ENCODE measurements at regions not wholly inside any gene's neighbourhood (a gene's known extent, or its start where the extent isn't known, plus 50 kb on each side); places are given as distances from the start of the nearest gene placed in this dataset.
"Not testable (repeated sequence)": the region's sequence is repeated elsewhere in the genome, so short reads cannot be mapped to it uniquely, and the experiment has no call there.

DNA sequence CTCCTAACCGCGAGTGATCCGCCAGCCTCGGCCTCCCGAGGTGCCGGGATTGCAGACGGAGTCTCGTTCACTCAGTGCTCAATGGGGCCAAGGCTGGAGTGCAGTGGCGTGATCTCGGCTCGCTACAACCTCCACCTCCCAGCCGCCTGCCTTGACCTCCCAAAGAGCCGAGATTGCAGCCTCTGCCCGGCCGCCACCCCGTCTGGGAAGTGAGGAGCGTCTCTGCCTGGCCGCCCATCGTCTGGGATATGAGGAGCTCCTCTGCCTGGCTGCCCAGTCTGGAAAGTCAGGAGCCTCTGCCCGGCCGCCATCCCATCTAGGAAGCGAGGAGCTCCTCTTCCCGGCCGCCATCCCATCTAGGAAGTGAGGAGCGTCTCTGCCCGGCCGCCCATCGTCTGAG is 58.8 kb upstream of the ANKRD30BL start:
- not testable (repeated sequence) for DNase-seq (ENCODE audit: low spot score)

DNA sequence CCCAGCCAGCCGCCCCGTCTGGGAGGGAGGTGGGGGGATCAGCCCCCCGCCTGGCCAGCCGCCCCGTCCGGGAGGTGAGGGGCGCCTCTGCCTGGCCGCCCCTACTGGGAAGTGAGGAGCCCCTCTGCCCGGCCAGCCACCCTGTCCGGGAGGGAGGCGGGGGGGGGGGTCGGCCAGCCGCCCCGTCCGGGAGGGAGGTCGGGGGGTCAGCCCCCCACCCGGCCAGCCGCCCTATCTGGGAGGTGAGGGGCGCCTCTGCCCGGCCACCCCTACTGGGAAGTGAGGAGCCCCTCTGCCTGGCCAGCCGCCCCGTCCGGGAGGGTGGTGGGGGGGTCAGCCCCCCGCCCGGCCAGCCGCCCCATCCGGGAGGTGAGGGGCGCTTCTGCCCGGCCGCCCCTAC is 60.1 kb upstream of the ANKRD30BL start:
- not testable (repeated sequence) for DNase-seq (ENCODE audit: low spot score)

DNA sequence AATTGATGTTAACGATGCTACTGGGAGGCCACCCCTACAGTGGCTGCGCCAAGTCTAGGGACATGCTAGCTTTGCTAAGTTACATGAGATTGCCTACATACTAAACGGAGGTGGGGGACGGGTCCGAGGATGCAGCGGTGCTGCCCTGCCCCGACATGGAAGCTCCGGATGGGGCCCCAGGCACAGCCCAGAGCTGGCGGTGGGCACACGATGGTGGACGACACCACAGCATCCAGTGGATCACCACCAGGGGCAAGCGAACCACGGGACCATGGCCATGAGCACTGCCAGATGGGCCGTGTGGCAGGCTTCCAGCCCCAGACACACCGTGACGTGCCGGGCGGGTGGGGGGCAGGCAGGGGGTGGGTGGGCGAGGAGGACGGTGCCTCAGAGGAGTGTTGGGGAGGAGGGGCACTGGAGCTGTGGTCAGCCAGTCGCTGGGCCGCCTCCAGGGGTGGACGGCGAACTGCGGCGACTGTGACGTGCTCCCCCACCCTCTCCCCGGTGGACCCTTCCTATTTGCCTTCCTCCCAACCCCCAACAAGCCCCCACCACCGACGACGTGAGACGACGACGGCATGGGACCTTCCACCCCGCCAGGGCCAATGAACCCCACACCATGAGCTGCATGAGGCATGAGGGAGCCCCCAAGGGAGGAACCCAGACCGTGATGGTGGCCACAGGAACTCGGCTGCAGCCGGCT is 90.6 kb upstream of the ANKRD30BL start:
- no peak for DNase-seq (ENCODE audit: low spot score)

DNA sequence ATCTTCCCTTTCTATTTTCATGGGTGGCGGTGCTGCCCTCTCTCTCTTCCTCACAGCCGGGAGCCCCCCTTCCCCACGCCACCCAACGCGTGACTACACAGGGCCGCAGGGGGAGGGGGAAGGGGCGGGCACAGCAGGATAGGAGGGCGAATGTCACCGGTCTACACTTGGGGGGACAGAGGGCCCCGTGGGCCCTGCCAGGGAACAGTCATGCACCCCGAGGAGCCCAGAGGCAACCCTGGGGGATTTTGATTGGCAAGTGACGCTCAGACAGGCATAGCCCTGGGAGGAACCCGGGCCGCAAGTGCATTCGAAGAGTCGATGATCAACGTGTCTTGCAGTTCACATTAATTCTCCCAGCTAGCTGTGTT is 91.1 kb upstream of the ANKRD30BL start:
- DNase-seq (ENCODE audit: low spot score) = no peak

DNA sequence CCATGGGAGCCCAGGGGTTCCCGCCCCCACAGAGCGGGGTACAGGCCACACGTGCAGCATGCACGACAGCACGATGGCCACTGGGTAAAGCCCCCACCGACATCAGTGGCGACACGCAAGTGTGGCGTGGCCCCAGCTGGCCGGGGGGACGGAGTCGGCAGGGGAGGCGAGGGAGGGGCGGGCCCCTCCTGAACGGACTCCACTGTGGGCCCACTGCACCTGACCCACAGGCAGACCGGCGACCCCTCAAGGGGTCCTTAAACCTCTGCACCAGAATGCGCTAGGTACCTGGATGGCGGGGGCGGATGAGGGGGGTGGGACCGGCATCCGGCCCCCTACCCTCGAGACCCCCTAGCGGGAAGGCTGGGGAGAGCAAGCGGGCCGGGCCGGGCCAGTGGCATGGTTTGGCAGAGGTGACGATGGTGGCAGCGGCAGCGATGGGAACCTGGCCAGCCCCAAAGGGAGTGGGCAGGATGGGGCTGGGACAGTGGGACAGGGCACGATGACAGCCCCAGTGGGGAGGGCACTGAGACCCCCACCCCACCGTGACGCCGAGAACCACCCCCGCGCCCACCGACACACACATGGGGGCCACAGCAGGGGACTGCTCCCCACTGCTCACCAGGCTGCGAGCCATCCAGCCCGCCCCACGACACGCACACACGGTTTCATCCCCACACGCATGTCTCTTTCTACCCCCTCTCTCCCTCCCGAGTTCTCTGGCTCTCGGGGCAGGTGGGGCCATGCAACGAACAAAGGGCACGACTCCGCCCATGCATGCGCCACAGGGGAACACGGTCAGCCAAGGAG is 91.9 kb upstream of the ANKRD30BL start:
- DNase-seq (ENCODE audit: low spot score) = peak; percentile 76

DNA sequence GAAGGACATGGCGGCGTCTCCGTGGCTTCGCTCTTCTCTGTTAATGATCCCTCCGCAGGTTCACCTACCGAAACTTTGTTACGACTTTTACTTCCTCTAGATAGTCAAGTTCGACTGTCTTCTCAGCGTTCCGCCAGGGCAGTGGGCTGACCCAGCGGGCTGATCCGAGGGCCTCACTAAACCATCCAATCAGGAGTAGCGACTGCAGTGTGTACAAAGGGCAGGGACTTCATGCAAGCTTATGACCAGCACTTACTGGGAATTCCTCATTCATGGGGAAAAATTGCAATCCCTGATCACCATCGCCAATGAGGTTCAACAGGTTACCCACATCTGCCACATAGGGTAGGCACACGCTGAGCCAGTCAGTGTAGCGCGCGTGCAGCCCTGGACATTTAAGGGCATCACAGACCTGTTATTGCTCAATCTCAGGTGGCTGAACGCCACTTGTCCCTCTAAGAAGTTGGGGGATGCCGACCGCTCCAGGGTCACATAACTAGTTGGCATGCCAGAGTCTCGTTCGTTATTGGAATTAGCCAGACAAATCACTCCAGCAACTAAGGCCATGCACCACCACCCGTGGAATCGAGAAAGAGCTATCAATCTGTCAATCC is 92.7 kb upstream of the ANKRD30BL start:
- not testable (repeated sequence) for DNase-seq (ENCODE audit: low spot score)

DNA sequence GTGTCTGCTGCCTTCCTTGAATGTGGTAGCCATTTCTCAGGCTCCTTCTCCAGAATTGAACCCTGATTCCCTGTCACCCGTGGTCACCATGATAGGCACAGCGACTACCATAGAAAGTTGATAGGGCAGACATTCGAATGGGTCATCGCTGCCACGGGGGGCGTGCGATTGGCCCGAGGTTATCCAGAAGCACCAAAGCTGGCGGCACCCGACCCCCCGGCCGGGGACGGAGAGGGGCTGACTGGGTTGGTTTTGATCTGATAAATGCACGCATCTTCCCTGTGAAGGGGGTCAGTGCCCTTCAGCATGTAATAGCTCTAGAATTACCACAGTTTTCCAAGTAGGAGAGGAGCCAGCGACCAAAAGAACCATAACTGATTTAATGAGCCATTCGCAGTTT is 94.0 kb upstream of the ANKRD30BL start:
- DNase-seq (ENCODE audit: low spot score) = no peak

DNA sequence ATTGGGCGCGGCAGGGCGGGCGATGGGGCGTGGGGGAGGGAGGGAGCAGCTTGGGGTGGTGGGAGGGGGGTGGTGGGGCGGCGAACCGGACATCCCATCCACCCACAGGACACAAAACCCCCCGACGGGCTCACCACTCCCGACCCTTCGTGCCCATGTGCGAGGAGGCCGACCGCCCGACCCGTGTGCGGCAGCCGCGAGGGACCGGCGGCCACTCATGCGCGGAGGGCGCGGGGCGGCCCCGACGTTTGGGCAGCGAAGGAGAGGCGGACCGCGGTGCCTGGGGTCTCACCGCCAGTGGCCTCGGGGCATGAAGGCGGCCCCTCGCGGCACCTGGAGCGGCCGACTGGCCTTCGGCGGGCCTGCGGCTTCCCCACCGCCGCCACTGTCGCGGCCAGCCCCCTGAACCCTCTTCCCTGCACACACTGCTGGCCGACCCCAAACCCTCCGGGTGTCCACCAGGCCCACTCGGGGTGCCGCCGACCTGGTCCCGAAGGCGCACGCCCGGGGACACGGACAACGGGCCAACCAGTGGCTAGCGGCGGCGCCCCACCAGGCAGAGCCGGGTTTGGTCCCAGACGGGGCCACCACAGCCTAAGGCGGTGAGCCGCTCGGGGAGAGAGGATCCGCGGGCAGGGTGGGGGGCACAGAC is 94.6 kb upstream of the ANKRD30BL start:
- peak; percentile 83 for DNase-seq (ENCODE audit: low spot score)

DNA sequence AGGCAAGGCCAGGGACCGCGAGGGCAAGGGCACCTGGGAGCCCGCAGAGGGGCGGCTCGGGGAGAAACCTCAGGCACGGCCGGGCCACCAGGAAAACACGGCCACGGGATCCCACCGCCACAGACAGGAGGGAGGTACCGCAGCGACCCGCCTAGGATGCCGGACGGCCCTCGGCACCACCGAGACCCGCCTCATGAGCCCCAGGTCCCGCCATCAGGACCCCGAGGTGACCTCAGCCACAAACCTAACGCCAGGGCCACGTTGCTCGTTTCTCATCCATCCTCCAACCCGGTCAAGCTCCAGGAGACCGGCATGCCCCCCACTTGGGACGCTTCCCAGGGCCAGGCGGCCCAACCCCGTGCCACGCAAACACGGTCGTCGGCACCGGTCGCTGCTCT is 95.2 kb upstream of the ANKRD30BL start:
- DNase-seq (ENCODE audit: low spot score) = peak; percentile 68

DNA sequence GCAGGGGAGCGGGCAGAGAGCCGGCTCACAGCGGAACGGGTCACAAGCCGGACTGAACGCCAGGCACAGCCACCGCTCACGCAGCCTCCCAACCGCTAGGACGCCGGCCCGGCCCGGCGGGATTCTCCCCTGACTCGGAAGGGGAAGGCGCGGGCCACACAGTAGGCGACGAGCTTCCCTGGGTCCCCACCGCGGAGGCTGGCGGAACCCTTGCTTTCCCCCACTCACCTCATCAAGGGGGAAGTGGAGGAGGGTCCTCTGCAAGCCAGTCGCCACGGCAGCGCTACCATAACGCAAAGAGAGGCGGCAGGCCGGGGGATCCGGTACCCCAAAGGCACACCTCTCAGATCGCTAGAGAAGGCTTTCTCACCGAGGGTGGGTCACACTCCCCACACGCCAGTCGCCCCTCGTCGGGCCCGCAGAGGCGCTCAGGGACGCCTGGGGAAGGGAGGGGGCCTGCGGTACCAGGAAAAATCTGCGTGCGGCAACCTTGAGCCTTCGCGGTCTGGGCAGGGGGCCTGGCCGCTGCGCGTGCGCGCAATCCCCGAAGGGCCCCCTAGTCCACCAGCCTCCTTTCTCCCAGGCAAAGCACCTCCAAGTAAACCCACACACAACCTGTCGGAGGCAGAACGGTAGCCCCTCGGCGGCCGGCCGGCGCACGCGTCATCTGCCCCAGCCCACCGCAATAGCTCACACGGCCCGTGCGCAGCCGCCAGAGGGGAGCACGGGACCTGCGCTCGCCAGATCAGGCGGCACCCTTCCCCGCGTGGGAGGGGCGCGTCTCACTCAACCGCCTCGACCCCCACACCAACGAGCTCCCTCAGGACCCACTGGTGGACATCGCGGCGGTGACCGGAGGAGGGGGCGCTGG is 95.8 kb upstream of the ANKRD30BL start:
- peak; percentile 82 for DNase-seq (ENCODE audit: low spot score)

DNA sequence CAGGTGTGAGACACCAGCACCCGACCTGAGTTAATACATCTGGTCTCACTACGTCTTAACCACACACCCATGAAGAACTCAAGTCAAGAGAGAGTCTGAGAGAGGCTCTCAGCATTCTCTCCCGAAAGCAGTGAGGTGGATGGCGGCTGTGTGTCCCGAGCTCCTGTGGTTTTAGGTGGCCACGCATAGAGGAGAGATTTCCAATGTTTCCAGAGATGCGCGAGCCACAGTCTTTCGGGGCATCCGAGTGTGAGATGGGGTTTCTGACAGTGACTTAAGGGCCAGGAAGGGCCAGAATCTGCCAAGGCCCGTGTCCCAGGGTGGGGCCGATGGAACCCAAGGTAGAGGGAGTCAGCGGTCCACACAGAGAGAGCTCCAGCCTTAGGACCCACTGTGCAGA is 97.5 kb upstream of the ANKRD30BL start:
- peak; percentile 60 for DNase-seq (ENCODE audit: low spot score)

DNA sequence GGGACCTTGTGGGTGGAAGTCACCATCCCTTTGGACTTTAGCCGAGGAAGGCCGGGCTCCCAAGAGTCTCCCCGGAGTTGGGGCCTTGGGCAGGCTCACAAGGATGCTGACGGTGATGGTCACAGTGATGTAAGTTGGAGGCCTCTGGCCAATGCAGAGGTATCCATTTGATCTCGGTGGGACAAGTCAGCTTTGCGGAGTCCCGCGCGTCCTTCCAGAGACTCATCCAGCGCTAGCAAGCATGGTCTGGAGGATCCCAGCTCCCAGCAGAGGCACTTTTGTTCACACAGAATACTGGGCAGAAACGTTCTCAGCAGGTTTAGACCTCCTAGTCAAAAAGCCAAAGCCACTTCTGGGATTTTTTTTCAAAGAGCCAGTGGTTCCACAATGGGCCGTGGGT is 103.8 kb upstream of the ANKRD30BL start:
- peak; percentile 87 for DNase-seq (ENCODE audit: low spot score)

DNA sequence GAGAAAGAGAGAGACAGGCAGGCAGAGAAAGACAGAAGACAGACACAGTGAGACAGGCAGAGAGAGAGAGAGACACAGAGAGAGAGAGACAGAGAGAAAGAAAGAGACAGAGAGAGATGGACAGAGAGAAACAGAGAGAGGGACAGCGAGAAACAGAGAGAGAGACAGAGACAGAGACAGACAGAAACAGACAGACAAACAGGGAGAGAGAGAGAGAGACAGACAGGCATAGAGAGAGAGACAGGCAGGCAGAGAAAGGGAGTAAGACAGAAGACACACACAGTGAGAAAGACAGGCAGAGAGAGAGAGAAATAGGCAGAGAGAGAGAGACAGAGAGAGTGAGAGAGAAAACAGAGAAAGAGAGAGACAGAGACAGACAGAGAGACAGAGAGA is 105.3 kb upstream of the ANKRD30BL start:
- no peak for DNase-seq (ENCODE audit: low spot score)

DNA sequence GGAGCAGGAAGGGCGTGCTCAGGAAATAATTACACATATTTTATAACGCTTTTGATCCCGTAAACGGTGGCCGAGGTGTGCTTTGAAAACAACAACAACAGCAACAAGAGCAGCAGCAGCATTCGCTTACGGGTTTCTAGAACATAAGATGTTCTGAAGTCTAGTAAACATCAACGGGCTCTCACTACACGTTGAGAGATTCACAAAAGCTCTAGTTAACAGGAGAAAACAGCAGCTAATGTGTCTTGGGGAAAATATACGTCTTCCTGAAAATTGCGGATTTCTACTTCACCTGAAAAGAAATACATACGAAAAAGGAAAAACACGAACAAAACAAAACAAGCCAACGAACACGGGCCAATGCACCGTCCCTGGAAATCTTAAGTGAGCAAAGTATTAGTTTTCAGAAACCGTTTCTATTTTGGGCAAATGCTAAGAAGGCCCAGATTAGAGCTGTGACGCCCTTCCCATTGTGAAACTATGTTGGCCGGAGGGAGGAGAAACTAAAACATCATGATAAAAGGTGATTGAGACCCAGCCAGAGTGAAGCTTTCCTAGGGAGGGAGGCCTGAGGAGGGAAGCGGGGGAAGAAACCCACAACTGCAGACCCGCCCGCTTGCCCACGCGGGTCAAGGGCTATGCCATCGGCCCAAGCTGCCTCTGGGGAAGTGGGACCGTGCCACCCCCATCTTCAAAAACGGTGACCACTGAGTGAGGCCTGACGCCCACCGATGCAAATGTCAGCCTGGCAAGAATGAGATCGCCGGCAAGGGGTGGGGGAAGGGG is 105.9 kb upstream of the ANKRD30BL start:
- not testable (repeated sequence) for DNase-seq (ENCODE audit: low spot score)

DNA sequence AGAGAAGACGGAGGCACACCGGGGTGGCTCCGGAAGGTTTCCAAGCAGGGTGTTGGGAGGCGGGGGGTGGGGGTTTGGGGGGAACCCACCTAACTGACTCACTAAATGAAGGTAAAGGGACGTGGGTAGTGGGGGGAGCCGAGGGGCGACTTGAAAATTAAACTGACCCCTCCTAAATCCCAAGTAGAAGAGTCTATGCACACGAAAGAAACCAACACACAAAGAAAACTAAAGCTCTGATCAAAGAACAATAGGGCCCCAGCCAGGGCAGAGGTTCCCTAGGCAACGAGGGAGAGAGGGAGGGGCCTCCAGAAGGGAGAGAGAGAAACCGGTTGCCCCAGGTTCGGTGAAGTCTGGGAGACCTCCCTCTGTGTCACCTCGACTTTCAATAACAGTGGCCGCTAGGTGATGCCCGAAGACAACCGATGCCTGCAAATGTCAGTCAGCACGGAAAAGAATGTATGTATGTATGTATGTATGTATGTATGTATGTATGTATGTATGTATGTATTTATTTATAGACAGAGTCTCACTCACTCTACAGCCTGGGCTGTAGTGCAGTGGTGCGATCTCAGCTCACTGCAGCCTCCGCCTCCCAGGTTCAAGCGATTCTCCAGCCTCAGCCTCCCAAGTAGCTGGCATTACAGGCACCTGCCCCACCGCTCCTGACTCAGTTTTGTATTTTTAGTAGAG is 106.7 kb upstream of the ANKRD30BL start:
- not testable (repeated sequence) for DNase-seq (ENCODE audit: low spot score)

DNA sequence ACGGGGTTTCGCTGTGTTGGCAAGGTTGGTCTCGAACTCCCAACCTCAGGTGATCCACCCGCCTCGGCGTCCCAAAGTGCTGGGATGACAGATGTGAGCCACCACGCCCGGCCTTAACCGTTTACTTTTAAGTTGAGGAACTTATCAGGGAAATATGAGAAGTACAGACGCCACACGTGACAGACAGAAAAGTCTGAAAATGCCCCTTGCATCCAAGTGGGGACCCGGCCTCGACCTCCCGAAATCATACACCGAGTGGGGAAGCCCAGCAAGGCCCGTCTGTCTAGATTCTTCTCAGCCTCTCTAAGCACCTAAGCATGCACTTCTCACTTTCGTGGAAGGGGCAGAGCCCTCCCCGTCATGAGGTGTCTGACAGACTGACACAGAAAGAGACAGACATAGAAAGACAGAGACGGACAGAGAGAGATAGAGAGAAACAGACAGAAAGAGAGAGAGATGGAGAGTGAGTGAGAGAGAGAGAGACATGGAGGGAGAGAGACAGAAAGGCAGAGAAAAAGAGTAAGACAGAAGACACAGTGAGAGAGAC is 107.3 kb upstream of the ANKRD30BL start:
- DNase-seq (ENCODE audit: low spot score) = peak; percentile 57

DNA sequence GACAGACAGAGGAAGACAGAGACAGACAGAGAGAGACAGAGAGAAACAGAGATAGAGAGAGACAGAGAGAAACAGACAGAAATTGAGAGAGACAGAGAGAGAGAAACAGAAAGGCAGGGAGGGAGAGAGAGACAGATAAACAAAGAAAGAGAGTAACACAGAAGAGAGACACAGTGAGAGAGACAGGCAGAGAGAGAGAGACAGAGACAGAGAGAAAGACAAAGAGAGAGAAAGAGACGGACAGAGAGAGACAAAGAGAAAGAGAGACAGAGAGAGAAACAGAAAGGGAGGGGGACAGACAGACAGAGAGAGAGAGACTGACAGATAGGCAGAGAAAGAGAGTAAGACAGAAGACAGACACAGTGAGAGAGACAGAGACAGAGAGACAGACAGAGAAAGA is 108.5 kb upstream of the ANKRD30BL start:
- no peak for DNase-seq (ENCODE audit: low spot score)

DNA sequence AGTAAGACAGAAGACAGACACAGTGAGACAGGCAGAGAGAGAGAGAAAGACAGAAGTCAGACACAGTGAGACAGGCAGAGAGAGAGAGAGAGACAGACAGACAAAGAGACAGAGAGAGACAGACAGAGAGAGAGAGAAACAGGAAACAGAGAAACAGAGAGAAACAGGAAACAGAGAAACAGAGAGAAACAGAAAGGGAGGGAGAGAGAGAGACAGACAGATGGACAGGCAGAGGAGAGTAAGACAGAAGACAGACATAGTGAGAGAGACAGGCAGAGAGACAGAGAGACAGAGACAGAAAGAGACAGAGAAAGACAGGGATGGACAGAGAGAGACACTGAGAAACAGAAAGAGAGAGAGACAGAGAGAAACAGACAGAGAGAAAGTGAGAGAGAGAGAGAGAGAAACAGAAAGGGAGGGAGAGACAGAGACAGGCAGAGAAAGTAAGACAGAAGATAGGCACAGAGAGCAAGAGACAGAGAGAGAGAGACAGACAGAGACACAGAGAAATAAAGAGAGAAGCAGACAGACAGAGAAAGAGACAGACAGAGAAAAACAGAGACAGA is 109.3 kb upstream of the ANKRD30BL start:
- no peak for DNase-seq (ENCODE audit: low spot score)

DNA sequence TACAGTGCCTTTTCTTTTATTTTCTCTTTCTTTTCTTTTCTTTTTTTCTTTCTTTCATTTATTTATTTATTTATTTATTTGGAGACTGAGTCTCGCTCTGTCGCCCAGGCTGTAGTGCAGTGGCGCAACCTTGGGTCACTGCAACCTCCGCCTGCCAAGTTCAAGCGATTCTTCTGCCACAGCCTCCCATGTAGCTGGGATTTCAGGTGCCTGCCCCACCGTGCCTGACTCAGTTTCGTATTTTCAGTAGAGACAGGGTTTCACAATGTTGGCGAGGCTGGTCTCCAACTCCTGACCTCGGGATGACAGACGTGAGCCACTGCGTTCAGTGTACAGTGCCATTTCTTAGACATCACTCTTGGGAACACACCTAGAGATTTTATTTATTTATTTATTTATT is 110.0 kb upstream of the ANKRD30BL start:
- DNase-seq (ENCODE audit: low spot score) = peak; percentile 53
